ENCODE measurements at regions not wholly inside any gene's neighbourhood (a gene's known extent, or its start where the extent isn't known, plus 50 kb on each side); places are given as distances from the start of the nearest gene placed in this dataset.

GRCh38 chr13:31444266-31444856, 244.6 kb downstream of the B3GLCT start:
- no peak for TF ChIP-seq CTCF (IDR thresholded peaks at IDR 0.05)
- no peak for TF ChIP-seq POLR2A (IDR thresholded peaks at IDR 0.05)

Measured in adrenal gland (tissue), 5 donors.